Activated T-cell treated with anti-CD3 and anti-CD28 coated beads for 48 hours (primary cell): ENCODE measurements at regions not wholly inside any gene's neighbourhood (a gene's known extent, or its start where the extent isn't known, plus 50 kb on each side); places are given as distances from the start of the nearest gene placed in this dataset.

Experiments
- DNase-seq: peaks from one replicate; pipeline ENCODE4 v3.0.0-alpha.2; 2020; ENCODE audit warnings: low read depth

DNA sequence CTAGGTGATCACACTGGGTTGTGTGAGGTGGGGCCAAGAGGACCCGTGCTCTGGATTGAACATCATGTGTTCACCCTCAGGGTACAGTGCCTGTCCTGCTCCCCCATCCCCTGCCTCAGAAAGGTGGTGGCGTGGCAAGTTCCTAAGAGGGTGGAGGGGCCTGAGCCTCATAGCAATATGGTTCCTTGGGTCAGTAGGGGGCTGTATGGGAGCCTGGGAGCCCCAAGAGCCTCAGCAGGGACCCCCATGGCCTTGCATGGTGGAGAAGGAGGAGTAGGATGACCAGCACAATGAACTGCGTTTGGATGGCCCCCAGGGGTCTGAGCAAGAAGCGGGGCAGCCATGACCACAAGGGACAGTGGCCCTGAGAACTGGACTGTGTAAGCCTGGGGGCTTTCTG, 89.6 kb upstream of the SHB start:
- no peak for DNase-seq

DNA sequence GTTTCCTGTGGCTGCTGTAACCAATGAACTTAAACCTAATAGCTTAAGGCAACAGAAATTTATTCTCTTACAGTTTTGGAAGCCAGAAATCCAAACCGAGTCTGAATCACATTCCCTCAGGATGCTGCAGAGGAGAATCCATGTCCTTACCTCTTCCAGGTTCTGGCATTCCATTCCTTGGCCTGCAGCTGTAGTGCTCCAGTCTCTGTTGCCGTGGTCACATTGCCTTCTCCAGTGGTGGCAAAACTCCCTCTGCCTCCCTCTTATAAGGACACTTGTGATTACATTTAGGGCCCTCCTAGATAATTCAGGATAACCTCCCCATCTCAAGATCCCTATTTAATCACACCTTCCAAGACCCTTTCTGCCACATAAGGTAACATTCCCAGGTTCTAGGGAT, 88.7 kb upstream of the SHB start:
- DNase-seq: no peak

DNA sequence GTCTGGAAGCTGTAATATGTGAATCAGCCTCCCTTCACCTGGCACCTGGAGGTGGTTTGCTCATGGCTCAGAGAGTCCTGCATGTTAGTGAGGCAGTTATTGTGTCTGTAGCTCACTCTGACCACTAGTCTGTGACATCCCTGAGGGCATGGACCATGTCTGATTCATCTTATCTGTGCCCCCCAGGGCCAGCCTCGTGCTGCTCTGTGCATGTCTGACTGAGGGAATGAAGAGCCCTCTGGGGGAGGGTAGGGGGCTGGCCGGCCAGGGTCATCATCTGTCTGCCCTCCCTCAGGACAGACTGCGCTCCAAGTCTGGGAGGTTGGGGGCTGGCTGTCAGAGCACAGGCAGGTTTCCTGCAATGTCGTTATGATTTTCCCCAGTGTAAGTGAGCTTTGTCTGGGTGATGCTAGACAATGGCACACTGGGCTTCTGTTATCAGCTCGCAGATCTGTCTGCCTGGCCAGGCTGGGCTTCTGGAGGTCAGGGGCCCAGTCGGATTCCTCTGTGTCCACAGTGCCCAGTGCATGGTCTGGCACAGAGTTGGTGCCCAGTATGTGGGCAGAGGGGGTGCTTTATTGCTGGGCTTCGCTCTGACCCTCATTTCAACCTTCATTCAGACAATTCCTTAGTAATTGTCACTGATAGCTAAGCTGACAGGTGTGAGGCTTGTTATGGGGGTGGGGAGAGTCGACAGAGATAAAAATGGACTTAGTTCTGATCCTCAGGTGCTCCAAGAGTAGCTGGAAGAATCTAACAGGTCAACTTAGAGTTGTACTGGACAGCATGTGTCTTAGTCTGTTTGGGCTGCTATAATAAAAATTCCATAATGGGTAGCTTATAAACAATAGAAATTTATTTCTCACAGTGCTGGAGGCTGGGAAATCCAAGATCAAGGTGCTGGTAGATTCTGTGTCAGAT, 85.7 kb upstream of the SHB start:
- DNase-seq: no peak

DNA sequence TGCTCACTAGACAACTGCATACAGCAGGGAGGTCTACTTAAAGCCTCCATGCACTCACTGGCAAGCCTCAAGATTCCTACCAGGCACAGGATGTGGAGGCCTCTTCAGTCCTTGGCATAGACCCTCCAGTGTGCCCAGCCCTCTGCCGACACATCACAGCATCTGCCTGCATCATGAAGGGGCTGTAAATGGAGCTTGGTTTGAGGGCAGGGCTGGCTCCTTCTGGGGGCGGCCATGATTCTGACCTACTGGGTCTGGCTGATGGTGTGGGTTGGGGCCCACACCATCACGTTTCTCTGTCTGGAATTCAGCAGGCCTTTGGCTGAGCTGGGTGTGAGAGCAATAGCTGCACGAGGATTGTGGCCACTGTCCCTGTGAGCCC, 84.9 kb upstream of the SHB start:
- no peak for DNase-seq

DNA sequence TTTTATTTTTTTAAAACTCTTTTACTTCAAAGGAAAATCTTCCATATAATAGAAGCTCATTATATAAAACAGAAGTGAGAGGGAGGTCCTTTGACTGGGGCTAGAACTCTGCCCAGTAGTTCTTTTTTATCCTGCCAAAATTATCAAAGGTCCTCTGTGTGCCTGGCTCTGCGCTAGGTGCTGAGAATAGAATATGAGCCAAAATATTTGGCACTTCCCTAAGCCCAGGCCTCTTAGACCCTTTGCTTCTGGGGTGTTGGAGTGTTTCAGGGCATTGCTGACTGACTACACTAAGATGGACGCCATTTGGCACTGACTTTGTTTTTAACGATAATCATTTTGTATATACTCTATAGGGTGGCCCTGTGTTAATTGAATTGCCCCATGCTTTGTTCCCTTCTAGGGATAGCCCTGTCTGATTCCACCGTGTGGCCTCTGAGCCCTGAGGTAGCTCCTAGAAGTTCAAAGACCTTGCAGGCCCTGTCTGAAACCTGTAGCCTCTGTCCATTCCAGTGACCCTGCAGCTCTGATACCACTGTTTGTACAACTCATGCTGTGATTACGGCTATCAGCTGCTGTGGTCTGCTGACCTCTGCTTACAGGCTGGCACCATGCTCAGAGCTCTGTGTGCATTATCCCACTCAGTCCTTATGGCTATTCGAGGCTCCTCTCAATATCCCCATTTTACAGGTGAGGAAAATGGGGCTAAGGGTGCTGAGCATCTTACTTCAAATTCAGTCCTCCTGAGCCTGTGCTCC, 84.3 kb upstream of the SHB start:
- no peak for DNase-seq

DNA sequence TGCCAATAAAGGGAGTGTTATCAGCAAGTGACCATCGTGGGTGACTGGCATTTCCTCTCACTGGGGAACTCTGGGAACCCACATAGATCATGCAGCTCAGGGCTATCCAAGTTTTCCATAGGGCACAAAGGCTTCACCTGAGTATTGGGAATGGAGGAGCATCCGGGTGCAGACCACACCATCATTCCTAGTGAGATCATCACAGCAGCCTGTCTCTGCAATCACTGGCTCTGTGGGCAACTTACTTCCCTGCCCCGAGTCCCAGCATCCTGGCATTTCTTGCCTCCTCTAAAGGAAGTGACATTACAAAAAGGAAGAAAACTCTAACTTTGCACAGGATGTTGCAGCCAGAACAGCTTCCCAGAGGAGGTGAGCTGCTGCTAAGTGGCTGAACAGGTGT, 80.6 kb upstream of the SHB start:
- DNase-seq: no peak

DNA sequence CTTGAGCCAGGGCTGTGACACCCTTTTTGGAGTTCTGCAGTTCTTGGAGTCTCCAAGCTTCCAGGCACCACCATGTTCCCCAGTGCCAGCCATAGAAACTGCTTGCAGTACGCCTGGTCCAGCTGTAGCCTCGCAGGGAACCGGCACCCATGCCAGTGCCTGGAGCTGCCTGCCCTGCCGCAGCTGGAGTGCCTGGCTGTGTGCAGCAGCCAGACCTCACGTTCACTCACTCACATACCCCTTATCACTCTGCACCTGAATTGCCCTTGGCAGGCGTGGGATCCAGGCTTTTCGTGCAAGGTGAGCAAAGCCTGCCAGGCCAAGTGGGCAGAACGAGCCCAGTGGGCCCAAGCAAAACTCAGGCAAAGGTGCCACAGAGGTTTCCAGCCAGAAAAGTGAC, 77.8 kb upstream of the SHB start:
- DNase-seq: no peak

DNA sequence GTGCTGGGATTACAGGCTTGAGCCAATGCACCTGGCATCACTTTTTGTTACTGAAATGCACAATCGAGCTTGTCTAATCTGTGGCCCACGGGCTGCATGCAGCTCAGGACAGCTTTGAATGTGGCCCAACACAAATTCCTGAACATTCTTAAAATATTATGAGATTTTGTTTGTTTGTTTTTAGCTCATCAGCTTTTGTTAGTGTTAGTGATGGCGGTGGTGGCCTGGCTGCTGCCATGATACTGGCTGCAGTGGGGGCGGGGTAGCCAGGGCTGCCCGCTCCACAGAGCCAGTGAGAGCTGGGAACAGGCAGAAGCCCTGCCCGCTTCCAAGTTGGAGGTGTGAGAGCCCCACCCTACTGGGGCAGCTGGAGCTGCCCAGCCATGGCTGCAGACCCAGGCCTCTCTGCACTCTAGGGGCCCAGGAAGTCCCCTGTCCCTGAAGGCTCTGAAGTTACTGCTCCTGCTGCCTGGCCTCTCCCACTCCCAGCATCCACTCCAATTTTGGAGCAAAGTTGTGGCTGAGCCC, 76.6 kb upstream of the SHB start:
- no peak for DNase-seq

DNA sequence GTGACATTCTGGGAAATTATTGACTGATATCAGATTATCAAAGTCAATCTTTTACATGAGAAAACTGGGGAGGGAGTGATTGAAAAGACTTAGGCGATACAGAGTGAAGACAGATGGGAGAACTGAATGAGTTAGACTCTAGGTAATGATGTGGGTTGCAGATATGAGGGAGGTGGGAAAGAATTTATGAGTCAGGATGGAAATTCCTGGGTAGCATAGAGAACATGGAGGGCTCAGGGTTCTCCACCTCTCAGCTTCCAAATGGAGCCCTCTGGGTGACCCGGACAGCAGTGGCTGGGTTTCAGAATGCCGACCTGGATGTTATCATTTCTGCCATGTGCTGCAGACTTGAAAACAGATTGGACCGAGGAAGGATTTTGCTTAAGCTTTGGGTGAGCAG, 75.4 kb upstream of the SHB start:
- DNase-seq: no peak

DNA sequence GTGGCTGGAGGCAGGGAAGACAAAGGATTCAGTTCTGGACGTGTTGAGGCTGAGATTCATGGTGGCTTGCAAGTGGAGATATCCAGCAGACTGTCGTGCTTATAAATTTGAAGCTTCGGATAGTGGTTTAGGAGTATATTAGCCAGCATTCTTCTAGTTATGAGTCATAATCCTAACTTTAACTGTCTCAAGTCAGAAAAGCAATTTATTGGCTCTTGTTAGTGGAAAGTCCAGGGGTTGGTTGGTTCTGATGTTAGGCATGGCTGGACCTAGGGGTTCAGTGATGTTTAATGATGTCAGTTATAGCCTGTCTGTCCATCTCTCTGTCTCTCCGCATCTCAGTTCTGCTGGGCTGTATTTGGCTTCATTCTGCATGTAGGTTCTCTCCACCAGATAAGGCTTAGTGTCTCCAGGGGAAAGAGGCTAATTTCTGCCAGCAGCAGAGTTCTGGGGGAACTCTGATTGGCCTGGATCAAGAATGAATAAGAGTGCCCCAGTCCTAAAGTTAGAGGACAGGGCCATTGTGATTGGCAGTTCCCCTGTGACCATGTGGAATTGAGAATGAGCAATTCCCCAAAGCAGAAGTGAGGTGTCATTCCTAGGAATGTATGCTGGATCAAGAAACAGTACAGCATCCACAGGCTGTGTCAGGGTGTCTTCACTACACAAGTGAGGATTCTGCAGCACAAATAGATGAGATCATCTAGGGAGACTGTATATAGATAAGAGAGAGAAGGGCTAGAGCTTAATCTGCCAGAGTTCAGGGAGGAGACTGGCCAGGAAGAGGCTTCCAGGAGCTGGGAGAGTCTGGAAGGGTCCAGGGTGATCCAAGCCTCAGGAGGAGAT, 72.9 kb upstream of the SHB start:
- DNase-seq: no peak

DNA sequence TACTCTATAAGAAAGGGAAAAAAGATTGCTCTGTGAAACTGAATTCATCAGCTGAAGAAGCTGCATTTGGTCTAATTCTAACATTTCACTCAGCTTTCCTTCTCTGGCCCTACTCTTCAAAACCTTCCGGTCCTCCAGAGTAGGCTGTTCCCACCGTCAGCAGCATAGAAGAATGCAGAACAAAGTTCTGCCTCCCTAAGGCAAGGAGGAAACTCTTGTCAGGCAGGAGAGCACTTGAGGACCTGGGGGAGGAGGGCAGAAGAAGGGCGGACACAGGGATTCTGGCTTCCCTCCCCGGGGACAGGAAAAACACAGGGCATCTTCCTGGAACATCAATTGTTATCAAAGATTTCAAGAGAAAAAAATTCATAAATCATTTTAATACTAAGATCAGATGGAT, 69.2 kb upstream of the SHB start:
- no peak for DNase-seq

DNA sequence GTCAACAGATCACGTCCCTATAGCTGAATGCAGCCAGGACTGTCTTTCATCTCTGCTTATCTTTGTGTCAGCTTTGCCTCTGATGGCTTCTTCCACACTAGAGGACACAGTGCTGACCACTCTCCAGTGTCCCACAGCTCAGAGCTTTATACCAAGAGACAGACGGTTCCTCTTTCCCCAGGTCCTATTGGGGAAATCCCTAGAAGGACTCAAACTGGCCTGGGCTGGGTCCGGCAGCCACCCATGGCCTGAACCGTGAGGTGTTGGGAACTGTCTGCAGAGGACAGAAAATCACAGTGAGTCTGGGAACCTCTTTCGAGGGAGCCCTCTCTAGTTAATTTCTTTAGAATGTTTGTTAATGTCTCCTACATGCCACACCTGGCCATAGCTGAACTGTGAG, 68.3 kb upstream of the SHB start:
- no peak for DNase-seq

DNA sequence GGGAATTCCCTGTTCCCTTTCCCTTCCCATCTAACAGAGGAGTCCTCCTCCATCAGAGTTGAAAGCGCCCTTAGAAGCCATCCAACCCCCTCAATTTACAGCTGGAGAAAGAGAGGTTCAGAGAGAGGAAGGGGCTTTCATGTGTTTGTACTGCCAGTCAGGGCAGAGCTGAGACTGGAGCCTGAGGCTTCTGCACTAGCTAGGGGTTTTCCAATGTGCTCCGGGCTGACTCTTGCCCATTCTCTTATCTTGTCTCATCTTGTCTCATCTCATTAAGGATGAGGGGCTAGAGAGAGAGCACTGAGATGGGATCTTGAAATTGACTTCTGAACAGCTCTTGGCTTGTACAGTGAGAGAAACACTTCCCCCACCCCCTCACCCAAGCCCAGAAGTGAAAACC, 67.4 kb upstream of the SHB start:
- DNase-seq: no peak

DNA sequence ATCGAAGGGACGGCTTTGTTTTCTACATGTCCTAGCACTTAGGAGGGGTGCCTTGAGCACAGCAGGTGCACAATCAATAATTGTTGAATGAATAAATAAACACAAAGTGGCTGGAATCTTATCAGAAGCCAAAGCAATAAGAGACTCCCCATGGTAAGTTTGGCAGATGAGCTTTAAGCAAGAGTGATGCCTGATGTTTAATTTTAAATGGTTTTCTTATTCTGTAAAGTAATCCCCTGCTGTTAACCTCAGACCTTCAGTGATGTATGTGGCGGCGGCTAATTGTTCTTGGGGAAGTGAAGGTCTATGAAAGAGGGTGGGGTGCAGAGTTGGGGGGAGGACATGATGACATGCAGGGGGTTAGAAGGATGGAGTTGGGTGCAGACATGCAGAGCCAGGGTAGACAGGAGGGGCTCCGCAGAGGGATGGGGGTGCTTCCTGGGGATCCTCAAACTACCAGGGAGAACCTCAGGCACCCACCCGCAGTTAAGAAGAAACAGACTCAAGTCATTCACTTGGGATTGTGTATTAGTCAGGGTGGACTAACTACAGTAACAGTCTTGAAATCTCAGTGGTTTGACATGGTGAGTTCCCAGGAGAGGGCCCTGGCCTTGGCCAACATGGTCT, 65.7 kb upstream of the SHB start:
- DNase-seq: no peak

DNA sequence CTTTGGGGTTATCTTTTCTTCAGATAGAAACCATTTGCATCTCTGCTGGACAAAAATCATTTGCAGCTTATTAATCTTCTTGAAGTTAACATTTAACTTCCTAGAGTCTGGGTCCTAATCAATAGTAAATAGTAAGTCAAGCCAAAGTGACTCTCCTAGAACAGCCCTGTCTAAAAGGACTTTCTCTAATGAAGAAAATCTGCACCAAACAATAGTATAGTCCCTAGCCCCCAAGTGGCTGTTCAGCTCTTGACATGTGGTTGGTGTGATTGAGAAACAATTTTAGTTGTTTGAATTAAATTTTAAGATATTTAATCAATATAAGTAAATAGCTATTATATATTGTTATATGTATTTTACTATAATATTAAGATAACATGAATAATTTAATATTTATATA, 64.6 kb upstream of the SHB start:
- DNase-seq: no peak

DNA sequence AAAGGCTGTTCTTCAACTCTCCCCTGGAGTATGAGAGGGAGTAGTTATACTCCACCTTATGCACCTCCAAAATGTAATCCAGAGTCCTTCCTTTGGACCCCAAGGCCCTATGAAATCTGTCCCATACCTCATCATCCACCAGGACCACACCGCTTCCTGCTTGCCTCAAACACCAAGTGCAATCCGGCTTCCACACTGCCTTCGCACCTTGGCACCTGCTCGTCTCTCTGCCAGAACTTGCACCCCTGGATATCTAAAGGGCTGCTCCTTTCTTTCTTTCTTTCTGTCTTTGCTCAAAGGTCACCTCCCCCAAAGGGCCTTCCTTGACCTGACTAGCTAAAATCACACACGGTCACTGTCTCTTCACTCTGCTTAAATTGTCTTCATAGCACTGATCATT, 63.9 kb upstream of the SHB start:
- DNase-seq: no peak

DNA sequence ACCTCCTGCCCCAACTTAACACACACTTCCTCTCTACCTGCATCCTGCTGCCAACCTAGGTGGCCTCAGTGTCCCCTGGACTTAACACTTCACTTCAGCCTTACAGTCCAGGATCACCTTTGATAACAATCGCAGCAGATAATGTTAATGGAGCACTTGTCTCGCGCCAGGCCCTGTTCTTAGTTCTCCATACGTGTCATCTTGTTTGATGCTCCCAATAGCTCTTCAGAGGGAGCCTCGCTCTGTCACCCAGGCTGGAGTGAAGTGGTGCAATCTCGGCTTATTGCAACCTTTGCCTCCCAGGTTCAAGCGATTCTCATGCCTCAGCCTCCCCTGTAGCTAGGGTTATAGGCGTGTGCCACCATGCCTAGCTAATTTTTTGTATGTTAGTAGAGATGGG, 62.7 kb upstream of the SHB start:
- DNase-seq: no peak

DNA sequence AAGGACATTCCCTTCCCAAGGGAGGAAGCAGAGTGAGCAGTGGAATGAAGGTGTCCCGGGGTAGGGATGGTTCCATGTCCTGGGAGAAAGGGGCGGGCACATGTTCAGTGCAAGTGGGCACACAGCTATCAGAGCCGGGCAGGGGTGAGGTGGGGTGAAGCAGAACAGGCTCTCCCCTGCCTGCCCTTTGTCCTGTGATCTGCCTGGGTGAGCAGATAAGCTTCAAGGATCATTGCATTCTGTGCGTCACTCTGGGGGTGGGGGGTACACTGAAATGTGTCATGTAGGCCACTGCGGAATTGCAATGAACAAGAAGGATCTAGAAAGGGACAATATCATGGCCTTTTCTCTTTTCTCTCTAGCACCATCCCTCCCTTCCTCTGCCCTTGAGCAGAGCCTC, 61.7 kb upstream of the SHB start:
- DNase-seq: no peak

DNA sequence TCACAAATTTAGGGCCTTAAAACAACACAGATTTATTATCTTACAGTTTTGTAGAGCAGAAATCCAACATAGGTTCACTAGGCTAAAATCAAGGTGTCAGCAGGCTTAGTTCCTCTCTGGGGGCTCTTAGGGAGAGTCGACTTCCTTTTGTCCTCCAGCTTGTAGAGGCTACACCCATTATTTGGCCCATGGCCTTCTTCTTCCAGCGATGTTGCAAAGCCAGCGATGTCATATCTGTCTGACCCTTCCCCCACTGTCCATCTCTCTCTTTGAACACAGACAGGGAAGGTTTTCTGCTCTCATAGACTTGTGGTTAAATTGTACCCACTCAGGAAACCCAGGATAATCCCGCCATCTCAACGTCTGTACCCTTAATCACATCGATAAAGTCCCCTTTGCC, 60.3 kb upstream of the SHB start:
- DNase-seq: no peak

DNA sequence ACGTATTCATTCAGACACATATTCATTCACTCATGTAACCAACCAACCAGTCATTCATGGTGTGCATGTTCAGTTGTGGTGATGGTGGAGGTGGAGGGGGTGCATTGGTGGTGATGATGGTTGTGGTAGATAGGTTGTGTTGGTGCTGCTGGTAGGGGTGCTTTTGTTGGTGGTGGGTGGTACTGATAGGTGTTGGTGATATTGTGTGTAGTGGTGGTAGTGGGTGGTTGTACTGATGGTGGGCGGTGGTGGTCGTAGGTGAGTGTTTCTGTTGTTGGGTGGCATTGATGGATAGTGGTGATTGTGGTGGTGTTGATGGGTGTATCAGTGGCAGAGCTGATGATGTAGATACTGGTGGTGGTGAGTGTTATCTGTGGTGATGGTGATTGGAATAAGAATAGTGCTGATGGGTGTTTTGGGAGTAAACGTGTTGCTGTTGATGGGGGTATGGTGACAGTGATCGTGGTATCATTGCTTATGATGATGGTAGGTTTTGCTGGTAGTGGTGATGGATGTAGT, 59.8 kb upstream of the SHB start:
- DNase-seq: no peak

DNA sequence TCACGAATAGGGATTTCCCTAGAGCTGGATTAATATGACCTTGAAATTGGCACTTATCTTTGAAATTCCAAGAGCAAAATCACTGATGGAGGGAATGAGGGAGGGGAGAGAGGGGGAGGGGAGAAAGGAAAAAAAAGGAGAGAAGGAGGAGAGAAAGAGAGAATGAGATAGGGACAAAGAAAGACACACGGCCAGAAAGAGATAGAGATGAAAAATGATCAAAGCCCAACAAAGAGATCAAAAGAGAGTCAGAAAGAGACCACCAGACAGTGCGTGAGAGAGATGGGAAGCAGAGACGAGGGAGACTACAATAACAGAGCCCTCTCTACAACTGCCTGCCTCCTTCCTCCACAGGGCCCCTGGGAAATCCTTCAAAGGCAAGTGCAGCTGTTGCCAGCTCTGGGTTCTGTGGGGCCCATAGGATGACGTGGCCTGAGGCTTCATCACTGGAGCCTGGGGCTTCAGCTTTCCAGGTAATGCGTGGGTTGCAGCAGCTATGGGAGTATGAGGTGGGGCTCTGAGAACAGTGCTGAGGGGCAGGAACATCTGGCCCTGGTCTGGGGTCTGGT, 58.3 kb upstream of the SHB start:
- no peak for DNase-seq
